SK-N-MC (cell line): ENCODE measurements at regions not wholly inside any gene's neighbourhood (a gene's known extent, or its start where the extent isn't known, plus 50 kb on each side); places are given as distances from the start of the nearest gene placed in this dataset.

Experiments
- EZH2 ChIP-seq: fragments of 200-600 bp; sonication (generic); IDR thresholded peaks from one replicate; pipeline ENCODE4 v1.6.1; 2017; ENCODE audit warnings: antibody characterized with exemption
- POLR2AphosphoS5 ChIP-seq: IDR thresholded peaks from 2 replicates; pipeline ENCODE4 v1.6.1; 2012; ENCODE audit warnings: mild to moderate bottlenecking, low read depth, low read length, borderline replicate concordance

DNA sequence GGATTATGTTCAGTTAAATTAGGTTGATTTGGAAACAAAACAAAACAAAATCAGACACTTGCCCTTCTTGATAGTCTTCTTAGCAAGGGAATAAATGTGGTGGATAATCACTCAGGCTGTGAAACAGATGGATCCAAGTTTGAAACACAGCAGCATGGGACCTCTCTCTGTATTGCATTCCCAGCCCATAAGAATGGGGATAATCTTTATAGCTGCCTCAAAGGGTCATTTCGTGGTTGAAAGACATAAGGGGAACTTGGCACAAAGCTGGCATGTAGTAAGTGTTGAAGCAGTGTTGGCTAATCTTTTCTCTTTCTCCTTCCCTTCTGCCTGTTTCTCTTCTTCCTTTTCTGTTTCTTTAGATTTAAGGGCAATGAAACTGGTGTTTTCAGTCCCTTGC, 333.9 kb upstream of the TLE4 start:
- no peak for TF ChIP-seq POLR2AphosphoS5
- TF ChIP-seq EZH2 = no peak
